Inflammatory macrophage treated with lipopolysaccharide for 1 hour (primary cell): ENCODE measurements at regions not wholly inside any gene's neighbourhood (a gene's known extent, or its start where the extent isn't known, plus 50 kb on each side); places are given as distances from the start of the nearest gene placed in this dataset.

Source experiments
- DNase-seq, 2 donors: peaks; one replicate each; pipeline ENCODE4 v3.0.0-alpha.2; 2020 to 2022

DNA sequence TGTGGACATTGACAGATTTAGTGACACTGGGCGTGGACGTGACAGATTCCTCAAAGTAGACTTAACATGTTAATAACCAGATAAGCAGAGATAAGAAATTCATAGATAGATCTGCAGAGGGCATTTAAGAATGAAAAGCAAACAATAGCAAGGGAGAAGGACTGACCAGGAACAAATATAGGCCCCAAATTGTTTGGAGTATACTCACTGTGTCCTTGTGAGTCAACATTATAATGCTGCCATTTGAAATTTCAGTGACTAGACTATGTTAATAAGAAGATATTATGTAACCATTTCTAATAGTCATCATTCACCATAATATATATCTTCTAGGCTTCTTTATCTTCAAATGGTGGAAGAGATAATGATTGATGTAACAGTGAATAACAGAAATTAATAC, 78.1 kb upstream of the SLC38A11 start:
- DNase-seq, result no peak

DNA sequence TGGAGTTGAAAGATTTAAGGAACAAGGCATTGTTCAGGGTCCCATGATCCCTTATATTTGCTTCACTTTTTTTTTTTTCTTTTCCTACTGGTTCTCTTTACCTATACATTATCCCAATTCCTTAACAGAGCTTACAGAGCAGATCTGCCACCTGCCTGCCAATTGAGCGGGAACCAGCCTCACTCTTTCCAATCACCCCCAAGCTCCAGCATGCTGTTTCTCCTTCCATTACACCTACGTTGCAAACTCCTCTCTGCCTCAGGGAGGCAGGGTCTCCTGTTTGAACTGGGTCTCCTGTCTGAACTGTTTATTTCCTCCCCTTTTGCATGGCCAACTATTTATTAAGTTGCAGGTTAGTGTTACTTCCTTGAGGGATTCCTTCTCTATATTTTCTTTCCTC, 77.2 kb upstream of the SLC38A11 start:
- DNase-seq, result no peak

DNA sequence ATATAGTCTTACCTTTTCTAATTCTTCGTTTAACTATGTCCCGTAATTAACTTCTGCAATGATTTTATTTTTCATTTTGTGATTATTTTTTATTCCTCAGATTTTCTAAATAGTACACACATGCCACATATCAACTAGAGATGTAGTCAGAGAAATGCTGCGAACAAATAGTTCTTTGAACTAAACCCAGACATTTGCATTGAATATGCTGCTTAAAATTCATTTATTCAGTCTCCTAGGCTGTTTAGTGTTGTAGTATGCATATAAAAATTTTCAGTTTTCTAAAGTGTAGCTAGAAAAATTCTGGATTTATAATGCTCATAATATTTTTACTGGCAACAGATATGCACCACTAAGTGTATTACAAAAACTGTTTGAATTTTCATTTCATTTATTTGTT, 68.9 kb upstream of the SLC38A11 start:
- no peak for DNase-seq

DNA sequence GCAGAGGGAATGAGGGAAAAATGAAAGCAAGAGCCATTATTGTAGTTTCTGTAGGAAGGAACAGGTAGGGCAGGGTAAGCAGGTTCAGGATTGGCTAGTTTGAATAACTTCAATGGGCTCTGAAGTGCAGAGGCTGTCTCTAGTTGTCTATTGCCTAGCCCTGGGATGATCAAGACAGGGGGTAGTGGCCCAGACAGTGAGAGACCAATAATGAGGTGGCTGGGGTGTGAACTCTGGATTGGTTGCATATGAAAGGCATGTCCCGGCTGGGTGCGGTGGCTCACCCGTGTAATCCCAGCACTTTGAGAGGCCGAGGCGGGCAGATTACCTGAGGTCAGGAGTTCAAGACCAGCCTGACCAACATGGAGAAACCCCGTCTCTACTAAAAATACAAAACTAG, 67.5 kb upstream of the SLC38A11 start:
- no peak for DNase-seq

DNA sequence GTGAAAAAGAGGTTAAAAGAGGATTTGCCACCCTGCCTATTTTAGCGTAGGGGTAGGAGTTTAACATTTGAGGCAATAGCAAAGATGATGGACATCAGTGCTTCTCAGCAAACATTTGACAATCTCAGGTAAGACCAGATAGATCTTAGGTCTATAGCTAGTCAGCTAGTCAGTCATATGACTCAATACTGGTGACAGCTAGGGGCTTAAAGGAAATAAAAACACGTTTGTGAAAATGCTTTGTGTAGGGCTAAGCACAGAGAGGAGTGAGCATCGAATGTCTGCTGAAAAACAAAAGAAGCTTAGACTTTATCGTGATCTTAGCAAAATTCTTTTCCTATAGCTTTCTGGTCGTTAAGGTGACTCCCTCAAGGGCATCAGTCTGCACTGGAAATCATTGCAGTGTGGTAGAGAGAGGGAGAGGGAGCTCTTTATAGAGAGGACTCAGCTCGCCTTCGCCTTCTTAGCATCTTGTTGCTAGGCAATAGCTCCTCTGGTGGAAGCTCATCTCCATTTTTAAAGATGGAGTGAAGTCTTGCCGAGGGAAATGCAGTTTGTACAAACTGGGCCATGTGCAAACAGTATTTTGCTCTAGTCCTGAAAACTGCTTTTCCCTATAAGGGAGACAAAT, 62.8 kb upstream of the SLC38A11 start:
- DNase-seq, result no peak

DNA sequence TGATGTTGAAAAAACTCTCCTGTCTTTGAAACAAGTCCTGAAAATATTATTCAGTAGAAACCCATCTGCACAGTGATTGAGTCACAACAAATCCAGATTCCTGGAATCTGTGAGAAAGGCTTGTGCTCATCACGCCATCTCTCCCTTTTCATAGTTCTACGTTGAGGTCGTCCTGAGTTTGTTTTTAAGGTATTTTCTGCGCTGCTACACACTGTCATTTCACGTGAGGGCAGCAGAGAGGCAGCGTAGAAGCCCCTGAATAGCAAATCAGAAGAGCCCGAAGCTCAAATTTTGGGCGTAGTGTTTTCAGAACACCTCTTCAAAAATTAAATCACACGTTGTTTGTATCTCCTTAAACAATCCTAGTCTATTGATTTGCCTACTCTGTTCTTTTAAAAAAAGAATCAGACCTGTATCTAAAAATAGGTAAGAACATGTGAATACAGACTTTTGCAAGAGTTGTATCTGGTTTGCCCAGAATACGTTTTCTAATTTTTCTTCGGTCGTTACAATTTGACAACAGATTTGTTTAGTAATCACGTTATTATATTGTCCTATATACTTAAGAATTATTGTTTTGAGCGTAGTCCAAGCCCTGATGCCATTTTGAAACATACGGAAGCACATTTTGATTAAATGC, 61.6 kb upstream of the SLC38A11 start:
- peak in 1 of 2 donors; percentile 11 for DNase-seq

DNA sequence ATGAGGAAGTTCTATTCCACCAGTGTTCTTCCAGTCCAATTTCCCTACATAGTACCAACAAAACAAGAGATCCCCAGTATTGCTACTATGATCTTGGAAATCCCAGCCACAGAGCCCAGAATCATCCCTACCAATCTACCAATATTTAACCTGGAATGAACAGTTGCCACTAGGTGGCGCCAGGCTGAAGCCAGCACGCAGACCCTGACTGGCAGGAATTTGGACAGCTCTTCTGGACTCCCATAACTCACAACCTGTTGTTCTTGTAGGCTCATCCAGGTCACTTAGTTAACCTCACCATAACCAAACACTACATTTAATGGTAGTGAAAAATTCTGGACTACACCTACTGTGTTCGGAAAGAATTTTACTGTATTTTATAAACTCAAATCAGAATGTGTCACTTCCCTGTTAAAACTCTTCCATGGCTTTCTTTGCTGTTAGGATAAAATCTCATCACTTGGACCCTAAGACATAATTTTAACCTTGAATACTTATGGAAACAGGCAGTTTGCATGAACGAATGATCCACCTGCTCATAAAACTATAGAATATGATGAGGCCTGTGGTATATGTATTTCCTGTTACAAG, 59.8 kb upstream of the SLC38A11 start:
- peak; percentile 48 to 76 for DNase-seq

DNA sequence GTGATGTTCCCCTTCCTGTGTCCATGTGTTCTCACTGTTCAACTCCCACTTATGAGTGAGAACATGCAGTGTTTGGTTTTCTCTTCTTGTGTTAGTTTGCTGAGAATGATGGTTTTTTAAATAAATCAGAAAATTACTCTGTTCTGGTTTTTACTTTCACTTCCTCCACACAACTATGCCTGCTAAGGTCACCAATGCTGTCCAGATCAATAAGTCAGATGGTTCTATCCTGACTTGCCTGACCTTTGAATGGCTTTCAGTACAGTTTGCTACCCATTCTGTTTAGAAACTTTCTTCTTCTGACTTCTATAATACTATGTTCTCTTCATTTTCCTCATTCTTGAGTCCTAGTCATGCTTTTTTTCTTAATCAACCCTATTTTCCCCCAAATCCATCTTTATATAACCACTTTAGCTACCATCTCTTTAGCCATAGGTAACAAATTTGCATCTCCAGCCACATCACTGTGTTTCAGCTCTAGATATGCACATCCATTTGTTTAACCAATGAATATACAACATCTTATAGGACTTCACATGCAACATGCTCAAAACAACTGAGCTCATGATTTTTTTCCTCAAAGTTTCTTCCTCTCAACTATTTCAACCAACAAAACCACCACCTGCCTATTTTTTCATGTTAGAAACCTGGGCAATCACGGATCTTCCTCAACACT, 58.8 kb upstream of the SLC38A11 start:
- no peak for DNase-seq

DNA sequence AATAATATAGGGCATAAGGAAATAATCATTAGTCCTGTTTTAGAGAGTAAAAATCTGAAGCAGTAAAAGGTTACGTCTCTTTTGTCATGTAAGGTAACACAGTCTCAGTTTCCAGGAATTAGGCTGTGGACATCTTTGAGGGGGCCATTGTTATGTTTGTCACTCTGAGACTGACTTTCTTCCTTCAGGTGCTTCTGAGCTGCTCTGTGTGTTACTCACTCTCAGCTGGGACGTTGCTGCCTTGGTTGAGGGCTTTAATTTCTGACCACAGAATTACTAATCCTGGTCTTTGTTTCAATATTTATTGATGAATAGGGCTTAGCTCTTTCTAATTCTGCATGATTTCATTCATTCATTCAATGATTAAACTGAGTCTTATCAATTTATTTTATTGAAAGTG, 55.9 kb upstream of the SLC38A11 start:
- DNase-seq, result no peak

DNA sequence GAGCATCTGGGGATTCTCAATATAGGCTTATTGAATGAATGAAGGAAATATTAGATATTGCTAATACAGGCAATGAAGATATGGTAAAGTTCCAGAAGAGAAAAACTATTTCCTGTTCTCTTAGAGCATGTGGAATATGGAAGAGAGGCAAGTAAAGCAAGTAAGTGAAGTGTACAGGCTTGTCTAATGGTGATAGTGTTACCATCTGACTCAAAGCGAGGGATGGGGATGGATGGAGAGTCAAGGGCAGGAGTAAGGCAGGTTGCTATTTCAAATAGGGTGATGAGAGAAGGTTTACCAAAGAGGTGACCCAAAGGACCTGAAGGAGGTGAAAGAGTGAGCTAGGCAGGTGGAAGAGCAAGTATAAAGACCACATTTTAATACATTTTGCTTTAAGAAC, 55.2 kb upstream of the SLC38A11 start:
- no peak for DNase-seq

DNA sequence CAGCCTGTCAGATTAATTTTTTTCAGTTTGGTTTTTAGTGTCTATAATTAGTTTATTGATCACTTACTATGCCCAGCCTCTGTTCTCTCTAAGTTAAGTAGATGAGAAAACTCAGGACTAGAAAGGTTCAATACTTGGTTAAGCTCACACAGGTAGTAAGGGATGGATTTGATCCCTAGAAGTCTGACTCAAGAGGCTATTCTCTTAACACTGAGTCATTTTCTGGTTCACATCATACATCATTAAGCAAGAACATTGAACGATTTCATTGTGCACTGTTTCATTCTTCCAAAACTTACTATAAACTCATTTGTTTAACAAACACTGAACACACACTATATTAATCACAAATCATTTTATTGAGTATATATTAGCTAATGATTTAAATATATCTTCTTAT, 54.1 kb upstream of the SLC38A11 start:
- DNase-seq, result no peak

DNA sequence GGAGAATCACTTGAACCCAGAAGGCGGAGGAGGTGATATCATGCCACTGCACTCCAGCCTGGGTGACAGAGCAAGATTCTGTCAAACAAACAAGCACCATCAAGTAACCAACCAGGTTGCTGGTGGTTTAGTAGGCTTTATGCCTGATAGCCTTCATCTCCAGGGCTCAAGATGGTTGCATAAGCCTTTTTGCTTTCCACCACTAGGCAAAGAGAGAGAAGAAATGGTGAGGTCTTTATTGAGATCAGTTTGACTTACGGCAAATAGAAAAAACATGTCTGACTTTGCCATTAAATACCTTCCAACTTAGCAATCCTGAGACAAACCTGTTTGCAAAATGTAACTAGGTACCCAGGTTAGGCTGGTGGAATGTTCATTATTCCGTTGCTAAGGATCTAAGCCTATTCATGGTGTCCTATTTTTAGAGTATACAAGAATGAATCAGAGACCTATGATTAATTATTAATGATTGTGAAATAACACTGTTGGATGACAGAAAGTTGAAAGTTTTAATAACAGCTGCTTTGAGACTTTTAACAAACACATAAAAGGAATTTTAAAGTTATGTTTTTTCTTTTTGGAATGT, 53.5 kb upstream of the SLC38A11 start:
- DNase-seq, result no peak

DNA sequence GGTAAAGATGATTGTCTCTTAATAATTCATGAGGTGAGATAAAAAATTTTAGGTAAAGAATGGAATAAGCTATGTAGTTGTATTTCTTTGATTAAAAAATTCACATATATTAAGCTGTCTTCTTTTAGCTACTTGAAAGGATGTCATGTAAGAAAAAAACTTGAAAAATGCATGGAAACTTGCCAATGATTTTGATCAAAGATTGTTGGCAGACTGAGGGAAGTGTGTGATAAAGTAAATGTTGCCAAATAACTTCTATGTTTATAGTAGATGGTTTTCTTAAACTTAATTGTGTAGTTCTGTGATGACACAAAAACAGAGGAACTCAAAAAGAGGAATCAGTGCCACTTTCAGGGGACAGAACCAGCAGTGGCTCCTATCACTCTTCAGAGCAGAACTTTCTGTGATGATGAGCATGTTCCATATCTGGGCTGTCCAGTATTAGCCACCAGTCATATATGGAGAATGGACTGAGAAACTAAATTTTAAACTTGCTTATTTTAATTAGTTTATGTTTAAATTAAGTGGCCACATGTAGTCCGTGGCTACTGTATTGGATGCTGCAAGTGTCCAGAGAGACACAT, 51.9 kb upstream of the SLC38A11 start:
- DNase-seq, result peak in 1 of 2 donors; percentile 9
